Epithelial cell of proximal tubule (primary cell): ENCODE measurements at regions not wholly inside any gene's neighbourhood (a gene's known extent, or its start where the extent isn't known, plus 50 kb on each side); places are given as distances from the start of the nearest gene placed in this dataset.
"Not testable (repeated sequence)": the region's sequence is repeated elsewhere in the genome, so short reads cannot be mapped to it uniquely, and the experiment has no call there.

Experiments
- DNase-seq: peaks from one replicate; pipeline ENCODE4 v3.0.0-alpha.2; 2011; ENCODE audit warnings: low read depth
- H3K4me3 ChIP-seq: 2 replicates; pipeline ENCODE4 v1.5.1; 2011; ENCODE audit warnings: low read depth, mild to moderate bottlenecking, low read length
- TF ChIP-seq, protein P1 (sequence below): conservative IDR thresholded peaks from 2 replicates; pipeline ENCODE4 v1.5.1; 2012; ENCODE audit warnings: low read depth, mild to moderate bottlenecking, low read length

DNA sequence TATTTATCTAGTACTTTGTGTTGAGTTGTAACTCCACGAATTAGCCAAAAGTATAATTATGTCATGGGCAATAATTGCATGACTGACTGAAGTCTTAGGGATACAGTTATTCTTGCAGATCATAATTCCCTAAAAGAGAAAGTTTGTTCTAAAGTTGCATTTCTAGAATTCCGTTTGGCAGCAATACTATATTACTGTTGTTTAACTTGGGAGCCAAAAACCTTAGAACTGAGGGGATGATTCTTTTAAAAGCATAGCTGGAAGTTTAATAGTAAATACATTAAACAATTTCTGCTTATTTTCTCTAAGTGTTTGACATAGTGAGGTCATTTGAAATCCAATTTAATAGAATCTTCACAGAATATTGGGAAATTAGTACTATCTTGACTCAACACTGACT lies 356.4 kb upstream of the ADAMTS5 start:
- TF ChIP-seq, protein P1, sequence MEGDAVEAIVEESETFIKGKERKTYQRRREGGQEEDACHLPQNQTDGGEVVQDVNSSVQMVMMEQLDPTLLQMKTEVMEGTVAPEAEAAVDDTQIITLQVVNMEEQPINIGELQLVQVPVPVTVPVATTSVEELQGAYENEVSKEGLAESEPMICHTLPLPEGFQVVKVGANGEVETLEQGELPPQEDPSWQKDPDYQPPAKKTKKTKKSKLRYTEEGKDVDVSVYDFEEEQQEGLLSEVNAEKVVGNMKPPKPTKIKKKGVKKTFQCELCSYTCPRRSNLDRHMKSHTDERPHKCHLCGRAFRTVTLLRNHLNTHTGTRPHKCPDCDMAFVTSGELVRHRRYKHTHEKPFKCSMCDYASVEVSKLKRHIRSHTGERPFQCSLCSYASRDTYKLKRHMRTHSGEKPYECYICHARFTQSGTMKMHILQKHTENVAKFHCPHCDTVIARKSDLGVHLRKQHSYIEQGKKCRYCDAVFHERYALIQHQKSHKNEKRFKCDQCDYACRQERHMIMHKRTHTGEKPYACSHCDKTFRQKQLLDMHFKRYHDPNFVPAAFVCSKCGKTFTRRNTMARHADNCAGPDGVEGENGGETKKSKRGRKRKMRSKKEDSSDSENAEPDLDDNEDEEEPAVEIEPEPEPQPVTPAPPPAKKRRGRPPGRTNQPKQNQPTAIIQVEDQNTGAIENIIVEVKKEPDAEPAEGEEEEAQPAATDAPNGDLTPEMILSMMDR: no peak
- no peak for DNase-seq

GRCh38 chr21:27321791-27322190 lies 354.9 kb upstream of the ADAMTS5 start:
- TF ChIP-seq, protein P1: no peak
- DNase-seq: no peak
- no peak overlapping the region for H3K4me3 ChIP-seq

More for the DNA sequence above, 356.4 kb upstream of the ADAMTS5 start:
- no peak overlapping the region for H3K4me3 ChIP-seq

- H3K4me3 ChIP-seq: no peak overlapping the region
- DNase-seq: no peak
- TF ChIP-seq, protein P1: no peak
Measured at GRCh38 chr21:27320868-27321267, 354.0 kb upstream of the ADAMTS5 start.

GRCh38 chr21:27317601-27318000 lies 350.7 kb upstream of the ADAMTS5 start:
- not testable (repeated sequence) for DNase-seq, H3K4me3 ChIP-seq

GRCh38 chr21:27315373-27315772 lies 348.5 kb upstream of the ADAMTS5 start:
- TF ChIP-seq, protein P1: no peak
- H3K4me3 ChIP-seq: no peak overlapping the region
- no peak for DNase-seq

DNA sequence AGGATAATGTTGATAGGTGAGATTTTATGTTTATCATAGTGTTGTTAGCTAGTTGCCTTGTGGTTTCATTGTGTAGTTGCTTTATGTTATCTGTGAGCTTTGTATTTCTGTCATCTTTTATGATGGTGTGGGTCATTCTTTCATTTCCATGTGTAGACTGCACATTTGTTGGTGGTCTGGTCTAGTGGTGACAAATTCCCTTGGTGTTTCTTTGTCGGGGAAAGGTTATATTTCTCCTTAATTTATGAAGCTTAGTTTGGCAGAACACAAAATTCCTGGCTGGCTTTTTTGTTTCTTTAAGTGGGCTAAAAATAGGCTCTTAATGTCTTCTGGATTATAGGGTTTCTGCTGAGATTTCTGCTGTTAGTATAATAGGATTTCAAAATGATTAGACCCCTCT lies 347.2 kb upstream of the ADAMTS5 start:
- TF ChIP-seq, protein P1: no peak
- no peak for DNase-seq
- no peak overlapping the region for H3K4me3 ChIP-seq

DNA sequence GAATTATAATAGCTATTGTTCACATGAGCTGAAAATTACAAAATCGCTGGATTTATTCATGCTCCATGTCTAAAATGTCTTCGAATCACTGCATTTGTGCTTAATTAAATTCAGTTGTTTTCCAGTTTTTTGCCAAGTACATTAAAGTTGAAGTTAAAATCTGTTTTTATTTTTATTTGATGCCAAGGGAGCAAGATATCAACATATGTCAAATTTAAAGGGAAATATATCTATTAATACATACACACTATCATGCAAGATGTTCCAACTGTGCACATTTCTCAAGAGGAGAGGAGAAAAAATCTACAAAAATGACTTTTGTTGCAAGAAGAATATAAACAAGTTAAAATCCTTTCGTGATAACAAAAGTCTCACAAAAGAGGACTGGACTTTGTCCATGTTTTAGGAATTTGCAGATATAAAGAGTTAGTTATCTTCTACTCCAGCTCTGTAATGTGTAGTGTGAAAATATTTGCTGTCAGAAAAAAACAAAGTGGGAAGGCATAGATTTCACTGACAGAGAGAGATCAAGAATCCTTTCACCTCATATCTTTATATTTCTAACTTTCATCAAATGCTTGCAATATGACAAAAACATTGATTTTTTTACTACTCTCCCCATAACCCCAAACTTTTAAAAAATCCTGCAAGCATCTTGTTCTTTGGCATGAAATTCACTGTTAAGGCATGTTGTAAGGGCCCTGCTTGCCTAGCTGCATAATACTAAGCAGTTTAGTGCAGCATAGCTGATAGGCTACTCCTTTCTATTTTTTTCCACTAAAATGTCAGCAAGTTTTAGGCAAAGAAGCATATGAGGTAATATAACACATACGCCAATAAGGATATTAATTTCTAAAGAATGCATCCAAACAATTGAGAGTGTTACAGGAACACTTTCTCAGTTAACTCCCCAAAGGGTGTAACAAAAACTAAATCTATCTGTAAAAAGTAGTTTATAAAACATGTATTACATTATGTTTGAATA lies 340.2 kb upstream of the ADAMTS5 start:
- no peak overlapping the region for H3K4me3 ChIP-seq
- DNase-seq: no peak
- TF ChIP-seq, protein P1: no peak
